OCI-LY1 (cell line): ENCODE measurements at regions not wholly inside any gene's neighbourhood (a gene's known extent, or its start where the extent isn't known, plus 50 kb on each side); places are given as distances from the start of the nearest gene placed in this dataset.
"Not testable (repeated sequence)": the region's sequence is repeated elsewhere in the genome, so short reads cannot be mapped to it uniquely, and the experiment has no call there.

Experiments
- H2AFZ ChIP-seq: fragments of 200-600 bp; sonication (generic), shearing (Covaris generic); 2 replicates; pipeline ENCODE4 v1.6.0; 2014; ENCODE audit warnings: antibody characterized with exemption, mild to moderate bottlenecking, low read length
- H3F3A ChIP-seq: fragments of 200-600 bp; sonication (generic), shearing (Covaris generic); 2 replicates; pipeline ENCODE4 v1.6.0; 2014; ENCODE audit warnings: mild to moderate bottlenecking, antibody characterized with exemption, low read length, moderate library complexity; ENCODE audit not compliant: insufficient read depth
- H3K27ac ChIP-seq: fragments of 200-600 bp; sonication (generic); 2 replicates; pipeline ENCODE4 v1.5.1; 2014; ENCODE audit warnings: low read length, mixed run types, mild to moderate bottlenecking, low read depth; ENCODE audit not compliant: poor library complexity, severe bottlenecking
- H3K27me3 ChIP-seq: fragments of 200-600 bp; sonication (generic); 2 replicates; pipeline ENCODE4 v1.6.0; 2014; ENCODE audit warnings: antibody characterized with exemption, mild to moderate bottlenecking, low read length, moderate library complexity; ENCODE audit not compliant: insufficient read depth
- H3K36me3 ChIP-seq: fragments of 200-600 bp; sonication (generic); 2 replicates; pipeline ENCODE4 v1.6.1; 2014; ENCODE audit warnings: mild to moderate bottlenecking, antibody characterized with exemption, low read length, moderate library complexity, mixed read lengths; ENCODE audit not compliant: insufficient read depth
- H3K4me1 ChIP-seq: fragments of 200-600 bp; sonication (generic); 2 replicates; pipeline ENCODE4 v1.5.1; 2014; ENCODE audit warnings: mild to moderate bottlenecking, low read length, moderate library complexity; ENCODE audit not compliant: insufficient read depth, severe bottlenecking
- H3K4me2 ChIP-seq: fragments of 200-600 bp; sonication (generic), shearing (Covaris generic); 2 replicates; pipeline ENCODE4 v1.6.1; 2014; ENCODE audit warnings: low read length
- H3K4me3 ChIP-seq: fragments of 200-600 bp; sonication (generic); 2 replicates; pipeline ENCODE4 v1.5.1; 2014; ENCODE audit warnings: low read length, low read depth, mild to moderate bottlenecking, mixed read lengths; ENCODE audit not compliant: poor library complexity, severe bottlenecking
- H3K79me2 ChIP-seq: fragments of 200-600 bp; shearing (Covaris generic); 2 replicates; pipeline ENCODE4 v1.6.1; 2016; ENCODE audit warnings: mixed run types, low read length, mixed read lengths; ENCODE audit not compliant: insufficient read depth
- H3K9ac ChIP-seq: fragments of 200-600 bp; sonication (generic), shearing (Covaris generic); 2 replicates; pipeline ENCODE4 v1.6.1; 2014; ENCODE audit warnings: mild to moderate bottlenecking, low read length, mixed read lengths
- H3K9me2 ChIP-seq: fragments of 200-600 bp; sonication (generic), shearing (Covaris generic); 2 replicates; pipeline ENCODE4 v1.6.1; 2014; ENCODE audit warnings: low read depth, mild to moderate bottlenecking, low read length, mixed read lengths
- H3K9me3 ChIP-seq: fragments of 200-600 bp; shearing (Covaris generic); 2 replicates; pipeline ENCODE4 v1.6.1; 2014; ENCODE audit warnings: low read length, mixed read lengths
- H4K20me1 ChIP-seq: fragments of 200-600 bp; sonication (generic), shearing (Covaris generic); 2 replicates; pipeline ENCODE4 v1.6.0; 2016; ENCODE audit warnings: mild to moderate bottlenecking, low read length; ENCODE audit not compliant: insufficient read depth
- EZH2 ChIP-seq: fragments of 200-600 bp; sonication (generic), shearing (Covaris generic); IDR thresholded peaks from 2 replicates; pipeline ENCODE4 v1.8.0; 2017; ENCODE audit warnings: borderline replicate concordance, mixed run types, mild to moderate bottlenecking, antibody characterized with exemption, low read length, moderate library complexity, mixed read lengths
- TF ChIP-seq, protein P1 (sequence below): fragments of 200-600 bp; sonication (generic), shearing (Covaris generic); IDR thresholded peaks from 2 replicates; pipeline ENCODE4 v1.5.1; 2017; ENCODE audit warnings: mild to moderate bottlenecking, antibody characterized with exemption, low read length, moderate library complexity, mixed read lengths

GRCh38 chr7:14973712-14974428, 71.3 kb upstream of the DGKB start:
- Histone ChIP-seq H3F3A (no peaks in the 10 kb centered on the region), H3K4me1 (no peaks in the 10 kb centered on the region), H4K20me1 (no peaks in the 10 kb centered on the region), H3K9ac (no peak overlapping the region), H3K9me3 (no peaks in the 10 kb centered on the region), H3K36me3 (no peaks in the 10 kb centered on the region), H3K4me3 (no peak overlapping the region), H3K27ac (no peak overlapping the region), H3K27me3 (no peaks in the 10 kb centered on the region), H3K4me2 (no peak overlapping the region), H3K79me2 (no peaks in the 10 kb centered on the region), H3K9me2 (no peaks in the 10 kb centered on the region), H2AFZ (no peak overlapping the region)
- no peak for TF ChIP-seq EZH2
- TF ChIP-seq, protein P1, sequence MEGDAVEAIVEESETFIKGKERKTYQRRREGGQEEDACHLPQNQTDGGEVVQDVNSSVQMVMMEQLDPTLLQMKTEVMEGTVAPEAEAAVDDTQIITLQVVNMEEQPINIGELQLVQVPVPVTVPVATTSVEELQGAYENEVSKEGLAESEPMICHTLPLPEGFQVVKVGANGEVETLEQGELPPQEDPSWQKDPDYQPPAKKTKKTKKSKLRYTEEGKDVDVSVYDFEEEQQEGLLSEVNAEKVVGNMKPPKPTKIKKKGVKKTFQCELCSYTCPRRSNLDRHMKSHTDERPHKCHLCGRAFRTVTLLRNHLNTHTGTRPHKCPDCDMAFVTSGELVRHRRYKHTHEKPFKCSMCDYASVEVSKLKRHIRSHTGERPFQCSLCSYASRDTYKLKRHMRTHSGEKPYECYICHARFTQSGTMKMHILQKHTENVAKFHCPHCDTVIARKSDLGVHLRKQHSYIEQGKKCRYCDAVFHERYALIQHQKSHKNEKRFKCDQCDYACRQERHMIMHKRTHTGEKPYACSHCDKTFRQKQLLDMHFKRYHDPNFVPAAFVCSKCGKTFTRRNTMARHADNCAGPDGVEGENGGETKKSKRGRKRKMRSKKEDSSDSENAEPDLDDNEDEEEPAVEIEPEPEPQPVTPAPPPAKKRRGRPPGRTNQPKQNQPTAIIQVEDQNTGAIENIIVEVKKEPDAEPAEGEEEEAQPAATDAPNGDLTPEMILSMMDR: no peak

DNA sequence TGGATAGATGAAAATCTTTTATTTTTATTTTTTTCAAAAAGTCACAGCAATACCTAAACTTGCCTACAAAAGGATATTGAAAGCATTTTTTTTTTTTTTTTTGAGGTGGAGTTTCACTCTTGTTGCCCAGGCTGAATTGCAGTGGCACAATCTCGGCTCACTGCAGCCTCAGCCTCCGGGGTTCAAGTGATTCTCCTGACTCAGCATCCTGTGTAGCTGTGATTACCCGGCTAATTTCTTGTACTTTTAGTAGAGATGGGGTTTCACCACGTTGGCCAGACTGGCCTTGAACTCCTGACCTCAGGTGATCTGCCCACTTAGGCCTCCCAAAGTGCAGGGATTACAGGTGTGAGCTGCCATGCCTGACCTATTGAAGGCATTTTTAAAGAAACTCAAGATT, 69.1 kb upstream of the DGKB start:
- not testable (repeated sequence) for H3K9me2 ChIP-seq, H3K4me2 ChIP-seq, H4K20me1 ChIP-seq, H3K27me3 ChIP-seq, H3K4me1 ChIP-seq, H3K9me3 ChIP-seq, H3K9ac ChIP-seq, H3K36me3 ChIP-seq, H3K27ac ChIP-seq, H3K4me3 ChIP-seq, H3K79me2 ChIP-seq, H3F3A ChIP-seq, H2AFZ ChIP-seq

DNA sequence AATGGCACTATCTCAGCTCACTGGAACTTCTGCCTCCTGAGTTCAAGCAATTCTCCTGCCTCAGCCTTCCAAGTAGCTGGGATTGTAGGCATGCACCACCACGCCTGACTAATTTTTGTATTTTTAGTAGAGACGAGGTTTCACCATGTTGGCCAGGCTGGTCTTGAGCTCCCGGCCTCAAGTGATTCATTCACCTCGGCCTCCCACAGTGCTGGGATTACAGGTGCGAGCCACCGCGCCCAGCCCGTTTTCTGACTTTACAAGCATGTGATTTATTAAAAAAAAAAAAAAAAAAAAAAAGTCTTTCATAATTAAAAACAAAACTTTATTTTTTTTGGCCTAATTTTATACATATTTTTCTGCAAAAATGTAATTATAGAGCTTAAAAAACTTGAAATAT, 64.8 kb upstream of the DGKB start:
- H3K36me3 ChIP-seq, H3K27ac ChIP-seq, H3K79me2 ChIP-seq, H4K20me1 ChIP-seq, H3F3A ChIP-seq, H3K27me3 ChIP-seq, H3K4me2 ChIP-seq, H3K4me3 ChIP-seq, H3K4me1 ChIP-seq, H3K9me3 ChIP-seq, H3K9me2 ChIP-seq, H2AFZ ChIP-seq, H3K9ac ChIP-seq: not testable (repeated sequence)

- no peak overlapping the region for H3K4me3 ChIP-seq
- H3K4me2 ChIP-seq: no peak overlapping the region
- no peaks in the 10 kb centered on the region for H3K27me3 ChIP-seq
- no peak overlapping the region for H3K27ac ChIP-seq
- TF ChIP-seq, protein P1: no peak
- no peak for TF ChIP-seq EZH2
- H3K9ac ChIP-seq: no peak overlapping the region
- no peaks in the 10 kb centered on the region for H4K20me1 ChIP-seq
- H3K4me1 ChIP-seq: no peaks in the 10 kb centered on the region
- H3K9me3 ChIP-seq: no peaks in the 10 kb centered on the region
- H3K36me3 ChIP-seq: no peaks in the 10 kb centered on the region
- no peaks in the 10 kb centered on the region for H3K9me2 ChIP-seq
- H2AFZ ChIP-seq: no peak overlapping the region
- no peaks in the 10 kb centered on the region for H3F3A ChIP-seq
- H3K79me2 ChIP-seq: no peaks in the 10 kb centered on the region
Observed at GRCh38 chr7:14962778-14963177, 60.2 kb upstream of the DGKB start.
